Prostate gland (tissue), 2 donors: ENCODE measurements at regions not wholly inside any gene's neighbourhood (a gene's known extent, or its start where the extent isn't known, plus 50 kb on each side); places are given as distances from the start of the nearest gene placed in this dataset.

Experiments used
- POLR2A ChIP-seq: fragments of 450-650 bp; IDR thresholded peaks from one replicate; pipeline ENCODE4 v1.6.1; 2016; ENCODE audit warnings: antibody characterized with exemption, mild to moderate bottlenecking
- POLR2AphosphoS5 ChIP-seq: sonication (generic); formaldehyde crosslinking; IDR thresholded peaks from one replicate; pipeline ENCODE4 v1.6.1; 2017; ENCODE audit warnings: antibody characterized with exemption
- TF ChIP-seq, protein P1 (sequence below), 4 experiments: fragments of 200-600 bp in 2 of 4; fragments of 450-650 bp in 2 of 4; sonication (generic) in 2 of 4; IDR thresholded peaks; 1 replicate in 3 of 4; 2 replicates in 1 of 4; pipeline ENCODE4 v1.5.1; 2016 to 2019; ENCODE audit warnings: antibody characterized with exemption in 4 of 4, mild to moderate bottlenecking in 2 of 4, moderate library complexity in 2 of 4

- TF ChIP-seq, protein P1, sequence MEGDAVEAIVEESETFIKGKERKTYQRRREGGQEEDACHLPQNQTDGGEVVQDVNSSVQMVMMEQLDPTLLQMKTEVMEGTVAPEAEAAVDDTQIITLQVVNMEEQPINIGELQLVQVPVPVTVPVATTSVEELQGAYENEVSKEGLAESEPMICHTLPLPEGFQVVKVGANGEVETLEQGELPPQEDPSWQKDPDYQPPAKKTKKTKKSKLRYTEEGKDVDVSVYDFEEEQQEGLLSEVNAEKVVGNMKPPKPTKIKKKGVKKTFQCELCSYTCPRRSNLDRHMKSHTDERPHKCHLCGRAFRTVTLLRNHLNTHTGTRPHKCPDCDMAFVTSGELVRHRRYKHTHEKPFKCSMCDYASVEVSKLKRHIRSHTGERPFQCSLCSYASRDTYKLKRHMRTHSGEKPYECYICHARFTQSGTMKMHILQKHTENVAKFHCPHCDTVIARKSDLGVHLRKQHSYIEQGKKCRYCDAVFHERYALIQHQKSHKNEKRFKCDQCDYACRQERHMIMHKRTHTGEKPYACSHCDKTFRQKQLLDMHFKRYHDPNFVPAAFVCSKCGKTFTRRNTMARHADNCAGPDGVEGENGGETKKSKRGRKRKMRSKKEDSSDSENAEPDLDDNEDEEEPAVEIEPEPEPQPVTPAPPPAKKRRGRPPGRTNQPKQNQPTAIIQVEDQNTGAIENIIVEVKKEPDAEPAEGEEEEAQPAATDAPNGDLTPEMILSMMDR (IDR thresholded peaks at IDR 0.05) = no peak
- TF ChIP-seq POLR2A (no peak), POLR2AphosphoS5 (no peak)
Measured at GRCh38 chr2:211062297-211062612, 505.9 kb downstream of the CPS1 start.
